ENCODE measurements at regions not wholly inside any gene's neighbourhood (a gene's known extent, or its start where the extent isn't known, plus 50 kb on each side); places are given as distances from the start of the nearest gene placed in this dataset.
A peak's percentile ranks its signal among the peaks of the same experiment; 100 is the strongest.

DNA sequence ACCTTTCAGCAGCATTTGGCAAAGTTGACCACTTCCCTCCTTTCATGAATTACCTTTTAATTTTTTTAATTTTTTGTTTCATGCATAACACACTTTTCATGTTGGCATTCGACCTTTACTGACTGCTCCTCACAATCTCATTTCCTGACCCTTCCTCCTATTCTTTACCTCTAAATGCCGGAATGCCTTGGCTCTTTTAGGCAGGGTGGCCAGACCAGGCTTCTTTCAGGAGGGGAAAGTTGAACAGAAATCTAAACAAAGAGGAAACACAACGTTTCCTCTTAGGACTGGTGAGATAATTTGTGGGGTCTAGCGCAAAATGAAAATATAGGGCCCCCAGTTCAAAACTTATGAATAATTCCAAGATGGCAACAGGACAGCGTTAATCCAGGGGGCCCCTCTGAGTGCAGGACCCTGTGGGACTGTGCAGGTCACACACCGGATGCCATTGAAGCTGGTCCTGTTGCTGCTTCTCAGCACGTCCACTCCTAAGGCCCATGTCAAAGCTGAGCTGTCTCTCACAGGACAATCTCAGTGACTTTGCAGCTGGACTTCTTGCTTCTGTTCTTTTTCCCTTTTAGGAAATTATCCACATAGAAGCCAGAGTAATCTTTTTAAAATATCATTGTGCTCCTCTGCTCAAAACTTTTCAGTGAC, 313.8 kb downstream of the HDGFL1 start:
- no peak for DNase-seq (ENCODE audit: low read depth)

DNA sequence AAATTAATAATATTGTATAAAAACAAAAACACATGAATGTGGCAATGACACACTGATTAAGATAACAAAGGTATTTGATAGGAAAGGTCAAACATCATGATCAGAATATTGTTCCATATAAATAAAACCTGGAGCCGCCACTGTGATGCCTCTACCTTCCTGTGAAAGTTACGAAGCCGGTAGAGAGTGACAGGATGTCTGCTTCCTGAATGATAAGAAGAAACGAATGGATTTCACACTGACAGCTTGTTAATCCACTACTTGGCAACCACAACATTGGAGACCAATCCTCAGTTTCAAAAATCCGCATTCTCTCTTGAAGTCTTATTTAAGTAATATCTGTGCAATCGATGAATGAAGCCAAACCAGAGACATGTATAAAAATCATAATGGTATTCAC, 315.1 kb downstream of the HDGFL1 start:
- DNase-seq (ENCODE audit: low read depth): no peak

DNA sequence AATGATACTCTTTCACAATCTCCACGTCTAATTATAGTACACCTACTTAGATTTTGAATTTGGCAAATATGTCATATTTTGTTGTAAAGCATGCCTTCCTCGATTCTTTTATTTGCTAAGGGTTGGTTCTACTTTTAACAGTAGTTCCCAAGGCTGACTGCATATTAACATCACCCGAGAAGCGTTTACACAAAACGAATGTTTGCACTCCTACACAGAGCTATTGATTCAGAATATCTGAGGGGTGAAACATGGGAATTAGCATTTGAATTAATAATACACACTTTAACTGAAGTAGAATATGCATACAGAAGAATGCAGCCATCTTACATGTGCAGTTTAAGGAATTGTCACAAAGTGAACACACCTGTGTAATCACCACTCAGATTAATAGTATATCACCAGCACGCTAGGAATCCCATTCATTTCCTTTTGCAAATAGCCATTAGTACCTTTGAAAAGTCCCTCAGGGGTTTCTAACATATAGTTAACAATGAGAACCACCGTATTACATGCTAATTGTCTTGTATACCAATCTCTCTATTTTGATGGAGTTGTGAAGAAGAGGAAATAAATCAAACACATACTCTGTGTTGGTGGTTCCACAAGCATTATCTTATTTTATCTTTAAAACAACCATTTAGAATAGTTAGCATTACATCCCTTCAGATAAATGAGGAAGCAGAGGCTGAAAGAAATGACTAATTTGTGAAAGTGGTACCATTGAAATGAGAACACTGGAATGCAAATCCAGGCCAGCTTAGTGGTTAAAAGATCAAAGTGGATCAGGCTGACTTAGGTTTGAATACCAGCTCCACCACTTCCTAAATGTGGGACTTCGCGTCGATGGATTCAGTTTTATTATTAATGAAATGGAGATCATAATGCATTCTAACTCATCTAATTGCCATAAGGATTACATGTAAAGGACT, 317.6 kb downstream of the HDGFL1 start:
- DNase-seq (ENCODE audit: low read depth): peak; percentile 87

DNA sequence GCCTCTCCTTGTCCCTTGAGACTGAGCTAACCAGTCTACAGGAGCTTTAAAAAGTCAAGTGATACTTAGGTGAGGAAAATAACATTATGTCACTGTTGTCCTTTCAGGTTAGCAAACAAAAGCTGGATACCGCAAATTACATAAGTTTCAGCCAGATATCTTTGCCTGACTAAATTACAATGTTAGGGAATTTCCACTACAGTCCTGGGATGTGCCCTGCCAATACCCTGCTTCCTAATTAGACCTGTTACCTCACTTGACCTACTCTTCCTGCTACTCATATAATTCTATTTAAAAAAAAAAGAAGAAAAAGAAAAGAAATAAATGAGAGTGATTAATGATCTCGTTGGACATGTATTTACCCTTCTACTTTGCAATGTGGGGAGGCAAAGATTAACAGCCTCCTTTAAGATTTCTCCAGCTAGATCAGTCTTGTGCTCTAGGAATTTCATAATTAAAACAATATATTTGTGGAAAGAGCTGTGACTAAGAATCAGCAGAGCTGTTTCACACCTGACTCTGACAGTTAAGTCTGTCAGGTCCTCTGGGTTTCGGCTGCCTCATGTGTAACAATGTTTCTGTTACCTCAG, 318.9 kb downstream of the HDGFL1 start:
- no peak for DNase-seq (ENCODE audit: low read depth)

DNA sequence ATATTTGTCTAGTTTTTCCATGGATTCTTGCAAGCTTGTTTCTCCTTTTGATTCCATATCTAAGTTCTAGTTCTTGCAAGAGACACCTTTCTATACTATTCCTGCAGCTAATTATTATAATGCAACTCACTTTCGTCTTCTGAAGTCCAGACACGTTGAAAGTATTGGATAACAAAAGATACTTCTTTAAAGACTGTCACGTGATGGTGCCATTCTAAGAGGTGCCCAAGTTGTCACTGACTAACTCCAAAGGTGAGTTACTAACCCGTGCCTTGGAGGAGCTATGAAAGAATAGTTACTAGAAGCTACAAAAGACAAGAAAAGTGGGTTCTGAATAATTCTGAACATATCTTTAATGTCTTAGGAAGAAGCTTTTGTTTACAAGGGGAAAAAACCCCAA, 322.6 kb downstream of the HDGFL1 start:
- DNase-seq (ENCODE audit: low read depth): no peak

DNA sequence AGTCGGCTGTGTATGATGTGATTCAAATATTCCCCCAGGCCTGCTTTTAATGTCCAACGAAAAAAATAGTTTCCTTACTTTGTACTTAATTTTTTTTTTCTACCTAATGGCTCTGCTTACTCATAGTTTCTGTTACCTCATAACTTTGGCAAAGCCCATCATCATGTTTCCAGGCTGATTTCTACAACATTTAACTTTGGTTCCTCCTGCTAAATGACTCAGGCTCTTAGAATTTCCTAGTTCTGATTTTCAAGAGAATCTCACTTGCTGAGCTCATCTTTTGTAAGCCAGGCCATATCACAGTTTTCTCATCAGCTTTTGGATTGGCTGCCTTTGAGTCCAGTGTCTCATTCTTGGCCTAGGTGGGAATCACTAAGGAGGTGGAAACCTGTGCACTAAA, 323.1 kb downstream of the HDGFL1 start:
- DNase-seq (ENCODE audit: low read depth): peak; percentile 98

DNA sequence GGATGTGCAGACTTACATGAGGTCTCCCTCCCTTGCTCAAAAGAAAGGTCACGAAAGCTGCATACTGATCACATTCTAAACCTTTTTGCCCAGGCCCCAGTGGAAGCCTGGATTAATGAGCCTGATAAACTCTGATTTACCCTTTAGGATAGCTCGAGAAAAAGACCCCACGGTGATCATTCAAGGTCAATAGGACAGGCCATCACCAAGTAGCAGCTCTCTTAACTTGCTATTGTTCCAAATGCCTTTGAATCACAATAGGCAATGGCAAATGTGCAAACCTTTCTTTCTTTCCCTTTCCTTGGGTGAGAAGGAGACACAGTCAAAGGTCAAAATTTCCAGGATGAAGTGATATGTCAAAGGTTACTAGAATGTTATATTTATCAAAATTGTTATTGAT, 327.3 kb downstream of the HDGFL1 start:
- DNase-seq (ENCODE audit: low read depth): no peak

DNA sequence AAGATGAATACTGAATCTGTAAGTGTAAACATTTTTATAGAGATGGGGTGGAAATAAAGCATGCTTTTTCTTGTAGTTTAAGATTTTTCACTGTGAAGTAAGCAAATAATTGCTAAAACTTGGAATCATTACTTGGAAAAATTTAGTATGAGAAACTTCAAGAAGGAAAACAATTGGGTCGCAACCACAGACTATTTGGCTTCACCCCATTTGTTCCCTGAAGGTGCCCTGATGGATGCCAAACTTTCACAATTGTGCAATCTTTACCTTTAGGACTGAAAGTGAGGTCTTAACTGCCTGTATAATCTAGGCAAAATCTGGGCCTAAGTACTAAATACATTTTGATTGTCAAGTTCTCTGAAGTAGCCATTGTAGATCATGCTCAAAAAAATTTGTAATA, 330.1 kb downstream of the HDGFL1 start:
- no peak for DNase-seq (ENCODE audit: low read depth)

DNA sequence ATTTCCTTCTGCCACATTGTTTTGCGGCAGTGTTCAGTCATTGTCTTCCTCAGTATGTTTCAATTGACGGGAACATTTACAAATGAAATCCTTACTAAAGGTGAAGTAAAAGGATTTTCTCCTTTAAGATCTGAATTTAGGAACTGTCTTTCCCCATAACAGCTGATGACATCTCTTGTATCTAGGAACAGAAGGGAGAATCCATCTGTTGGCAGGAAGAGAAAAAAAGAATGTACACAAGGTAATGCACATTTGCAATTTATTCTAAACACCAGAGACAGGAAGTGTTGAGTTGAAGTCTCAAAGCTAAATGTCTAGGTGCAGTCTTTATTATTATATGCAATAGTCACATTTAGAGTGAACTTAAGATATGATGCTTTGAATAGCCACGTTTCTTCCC, 334.5 kb downstream of the HDGFL1 start:
- no peak for DNase-seq (ENCODE audit: low read depth)

DNA sequence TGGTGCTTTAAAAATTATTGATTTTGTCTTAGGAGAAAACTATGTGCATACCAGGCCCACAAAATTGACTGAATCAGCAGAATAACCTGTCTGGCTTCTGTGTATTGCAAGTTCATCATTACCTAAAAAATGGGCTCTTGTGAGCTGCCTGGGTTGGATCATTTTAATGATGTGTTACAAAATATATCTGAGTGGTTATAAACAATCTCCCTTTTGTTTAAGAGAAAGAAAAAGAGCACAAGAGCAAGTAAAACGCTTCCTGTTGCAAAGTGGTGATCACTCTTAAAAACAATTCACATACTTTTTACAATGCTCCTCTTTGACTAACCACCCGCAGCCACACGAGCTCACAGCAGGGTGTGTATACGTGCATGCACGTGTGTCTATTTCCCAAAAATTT, 335.1 kb downstream of the HDGFL1 start:
- no peak for DNase-seq (ENCODE audit: low read depth)

DNA sequence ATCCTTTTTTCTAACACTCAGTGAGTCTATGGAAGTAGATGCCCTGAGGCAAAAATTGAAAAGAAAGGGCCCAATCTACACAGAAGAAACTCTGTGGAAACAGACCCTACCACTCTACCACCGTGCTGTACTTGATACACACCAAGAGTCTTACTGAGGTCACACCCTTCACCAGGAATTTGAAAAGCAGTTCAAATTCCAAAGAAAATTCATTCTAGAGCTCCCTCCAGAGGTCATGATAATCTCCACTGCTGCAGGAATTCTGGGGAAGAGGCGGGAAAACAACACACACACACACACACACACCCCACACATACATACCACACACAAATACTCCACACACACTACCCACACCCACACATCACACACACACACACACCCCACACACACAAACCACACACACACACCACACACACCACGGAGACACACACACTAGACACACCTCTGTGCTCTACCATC, 336.8 kb downstream of the HDGFL1 start:
- peak; percentile 57 for DNase-seq (ENCODE audit: low read depth)

DNA sequence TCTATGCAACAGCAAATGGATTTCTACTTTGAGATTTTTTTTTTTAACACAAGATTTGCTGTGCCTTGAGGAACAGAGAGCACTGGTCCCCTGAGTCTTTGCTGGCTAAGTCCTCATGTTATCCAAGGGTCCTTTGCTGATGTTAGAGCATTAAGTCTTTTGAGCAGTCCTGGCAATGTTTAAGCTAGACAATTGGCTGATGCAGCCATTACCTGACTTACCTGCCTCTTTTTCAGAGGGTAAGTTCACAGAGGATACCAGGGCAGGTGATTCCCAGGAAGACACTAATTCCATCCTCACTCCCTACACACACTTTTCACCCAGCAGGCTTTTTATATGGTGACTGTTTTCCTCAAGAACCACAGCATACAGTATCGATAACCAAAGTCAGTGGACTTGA, 337.7 kb downstream of the HDGFL1 start:
- DNase-seq (ENCODE audit: low read depth): no peak

DNA sequence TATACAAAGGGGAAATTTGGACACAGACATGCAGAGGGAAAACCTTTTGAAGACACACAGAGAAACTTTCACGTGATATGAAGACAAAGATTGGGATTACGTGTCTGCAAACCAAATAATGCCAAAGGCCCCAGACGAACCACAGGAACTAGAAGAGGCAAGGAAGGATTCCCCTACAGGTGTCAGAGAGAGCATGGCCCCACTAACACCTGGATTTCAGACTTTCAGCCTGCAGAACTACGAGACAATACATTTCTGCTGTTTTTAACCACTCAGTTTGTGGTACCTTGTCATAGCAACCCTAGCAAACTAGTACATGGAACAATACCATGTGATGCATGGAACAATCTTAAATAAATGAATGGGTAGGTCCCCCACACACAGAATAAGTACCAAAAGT, 341.0 kb downstream of the HDGFL1 start:
- no peak for DNase-seq (ENCODE audit: low read depth)

DNA sequence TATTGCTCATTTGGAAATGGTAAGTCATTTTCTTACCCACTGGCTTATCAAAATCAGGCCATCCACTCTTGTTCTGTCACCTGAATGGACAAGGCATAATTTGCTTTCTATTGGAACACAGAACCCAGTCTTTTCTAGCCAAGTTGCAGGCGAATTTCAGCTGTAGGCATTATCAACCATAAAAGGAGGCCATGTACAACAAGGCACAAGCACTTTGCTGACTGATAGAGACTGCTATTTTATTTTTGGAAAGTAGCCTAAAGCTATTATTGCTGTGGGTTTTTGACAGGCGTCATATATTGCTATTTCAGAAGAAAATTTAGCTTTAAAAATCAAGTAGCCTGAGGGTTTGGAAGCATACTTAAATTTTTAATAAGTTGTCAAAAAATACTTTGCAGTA, 344.2 kb downstream of the HDGFL1 start:
- no peak for DNase-seq (ENCODE audit: low read depth)

DNA sequence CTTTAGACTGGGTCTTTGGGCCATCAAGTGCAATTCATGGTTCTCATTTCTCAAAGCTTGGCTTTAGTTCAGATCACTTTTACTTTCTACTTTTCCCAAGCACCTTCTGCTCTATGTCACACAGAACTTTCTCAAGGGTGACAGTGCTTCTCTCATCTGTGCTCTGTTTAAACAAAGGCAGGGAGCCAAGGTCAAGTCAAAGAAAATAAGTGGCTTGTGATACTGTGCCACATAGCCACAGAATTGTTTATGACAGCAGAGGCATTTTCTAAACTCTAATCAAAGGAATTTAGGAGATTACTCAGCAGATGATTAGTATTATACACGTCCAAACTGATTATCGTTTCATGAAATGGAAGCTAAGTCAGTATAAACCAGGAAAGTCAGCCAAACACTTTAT, 348.0 kb downstream of the HDGFL1 start:
- DNase-seq (ENCODE audit: low read depth): no peak

DNA sequence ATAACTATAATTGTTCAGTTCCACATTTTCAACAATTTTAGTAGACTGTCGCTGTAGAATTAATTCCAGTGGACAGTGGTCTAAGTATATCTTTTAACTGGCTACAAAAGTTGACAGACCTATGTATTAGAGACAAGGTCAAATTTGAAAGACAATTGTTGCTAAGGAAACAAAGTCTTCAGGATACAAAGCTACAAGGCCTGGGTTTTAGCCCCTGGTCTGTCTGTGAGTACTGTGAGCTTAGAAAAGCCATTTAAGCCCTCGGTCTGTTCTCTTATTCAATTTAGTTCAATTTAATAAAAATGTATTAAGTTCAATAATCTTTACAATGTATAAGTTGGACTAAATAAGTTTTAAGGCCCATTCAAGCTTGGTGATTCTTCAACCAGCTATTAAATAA, 352.5 kb downstream of the HDGFL1 start:
- no peak for DNase-seq (ENCODE audit: low read depth)

DNA sequence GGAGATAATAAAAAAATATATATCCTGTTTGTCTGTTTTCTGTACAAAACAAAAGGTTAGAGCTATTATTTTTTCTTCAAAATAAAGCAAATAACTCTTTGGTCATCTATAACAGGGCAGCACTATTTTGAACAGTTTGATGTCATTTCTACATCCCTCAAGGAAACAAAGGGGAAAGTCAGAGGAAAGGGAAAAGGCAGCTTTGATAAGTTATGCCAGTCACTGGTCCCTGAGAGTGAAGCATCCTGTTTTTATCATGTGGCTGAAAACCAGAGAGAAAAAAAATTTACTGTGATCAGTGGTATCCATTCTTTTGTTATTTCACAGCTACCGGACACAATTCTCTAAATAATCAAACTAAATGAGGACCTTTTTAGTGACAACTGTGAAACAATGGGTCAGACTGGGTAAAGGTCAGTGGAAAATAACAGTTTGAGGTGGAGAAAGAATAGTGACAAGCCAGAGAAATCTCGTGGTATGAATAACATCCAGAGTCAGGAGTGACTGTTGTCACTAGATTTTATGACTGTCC, 356.0 kb downstream of the HDGFL1 start:
- no peak for DNase-seq (ENCODE audit: low read depth)

DNA sequence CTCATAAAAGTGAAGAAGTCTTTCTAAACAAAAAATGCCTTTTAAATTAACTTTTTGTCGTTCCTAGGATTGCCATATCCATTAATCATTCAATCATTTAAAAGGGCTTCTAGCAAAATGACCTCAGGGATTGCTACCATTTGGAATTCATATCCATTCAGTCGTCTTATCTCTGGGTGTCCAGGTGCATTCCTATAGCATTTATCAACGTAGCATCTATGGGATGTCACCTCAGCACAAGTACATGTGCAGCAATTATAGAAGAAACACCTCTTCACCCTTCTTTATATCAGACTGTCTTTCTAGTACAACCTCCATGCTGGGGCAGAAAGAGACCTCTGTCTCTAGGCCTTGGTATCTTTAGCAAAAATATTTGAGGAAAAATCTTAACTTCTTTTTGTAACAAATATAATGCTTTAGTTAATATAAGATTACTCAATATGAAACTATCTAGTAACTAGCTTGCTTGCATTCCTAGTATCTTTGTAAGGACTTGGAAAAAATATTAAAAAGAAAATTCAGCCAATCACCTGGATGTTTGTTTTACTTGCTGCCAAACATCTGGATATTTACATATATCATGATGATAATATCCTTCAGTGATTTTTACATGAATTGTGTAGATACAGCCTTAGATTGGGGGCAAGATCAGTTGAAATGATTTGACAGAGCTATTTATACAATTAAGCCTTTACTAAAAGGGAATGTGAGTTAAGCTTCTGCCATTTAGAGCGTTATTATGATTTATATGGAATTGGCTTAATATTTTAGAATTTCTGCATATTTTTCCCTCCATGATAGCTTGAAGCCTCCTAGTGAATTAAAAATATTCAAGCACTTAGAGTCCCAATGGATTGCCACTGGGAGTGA, 356.8 kb downstream of the HDGFL1 start:
- no peak for DNase-seq (ENCODE audit: low read depth)

DNA sequence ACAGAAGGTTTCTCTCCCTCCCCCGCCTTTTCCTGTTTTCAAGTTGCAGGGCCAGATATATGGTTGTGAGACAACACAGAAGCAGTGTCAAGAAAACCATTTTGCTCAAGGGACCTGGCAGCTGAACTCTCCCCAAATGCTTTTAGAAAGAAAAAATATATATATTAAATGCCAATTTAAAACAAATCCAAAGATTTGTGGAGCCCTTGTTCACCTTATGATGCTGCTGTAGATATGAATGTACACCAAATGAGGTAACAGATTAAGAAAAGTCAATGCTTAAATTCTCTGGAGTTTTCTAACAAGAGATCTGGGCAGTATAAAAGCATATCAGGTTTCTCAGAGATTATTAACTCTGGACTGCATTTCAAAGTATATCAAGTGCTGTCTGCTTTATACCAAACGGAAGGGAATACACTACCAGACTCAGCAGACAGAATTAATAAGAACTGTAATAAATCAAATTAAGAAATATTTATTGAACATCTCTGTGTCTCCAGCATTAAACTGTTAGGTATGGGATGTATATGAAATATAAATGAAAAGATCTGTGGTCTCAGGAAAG, 357.5 kb downstream of the HDGFL1 start:
- no peak for DNase-seq (ENCODE audit: low read depth)

DNA sequence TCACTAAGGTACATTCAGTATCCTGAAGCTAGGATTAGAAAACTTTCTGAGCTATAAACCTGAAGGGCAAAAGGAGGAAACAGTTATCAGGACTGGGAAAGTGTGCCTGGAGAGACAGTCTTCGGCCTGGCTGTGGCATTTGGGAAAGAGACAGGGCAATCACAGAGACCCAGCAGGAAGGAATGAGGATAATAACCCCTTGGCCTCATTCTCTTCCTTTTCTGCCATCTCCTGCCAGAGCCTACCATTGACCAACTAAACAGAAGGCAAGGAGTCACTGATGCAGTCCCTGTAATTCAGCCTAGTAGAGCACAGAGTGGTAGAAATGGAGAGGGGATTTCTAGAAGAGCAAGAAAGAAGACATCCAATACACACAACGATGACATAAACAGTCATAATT, 359.4 kb downstream of the HDGFL1 start:
- no peak for DNase-seq (ENCODE audit: low read depth)

DNA sequence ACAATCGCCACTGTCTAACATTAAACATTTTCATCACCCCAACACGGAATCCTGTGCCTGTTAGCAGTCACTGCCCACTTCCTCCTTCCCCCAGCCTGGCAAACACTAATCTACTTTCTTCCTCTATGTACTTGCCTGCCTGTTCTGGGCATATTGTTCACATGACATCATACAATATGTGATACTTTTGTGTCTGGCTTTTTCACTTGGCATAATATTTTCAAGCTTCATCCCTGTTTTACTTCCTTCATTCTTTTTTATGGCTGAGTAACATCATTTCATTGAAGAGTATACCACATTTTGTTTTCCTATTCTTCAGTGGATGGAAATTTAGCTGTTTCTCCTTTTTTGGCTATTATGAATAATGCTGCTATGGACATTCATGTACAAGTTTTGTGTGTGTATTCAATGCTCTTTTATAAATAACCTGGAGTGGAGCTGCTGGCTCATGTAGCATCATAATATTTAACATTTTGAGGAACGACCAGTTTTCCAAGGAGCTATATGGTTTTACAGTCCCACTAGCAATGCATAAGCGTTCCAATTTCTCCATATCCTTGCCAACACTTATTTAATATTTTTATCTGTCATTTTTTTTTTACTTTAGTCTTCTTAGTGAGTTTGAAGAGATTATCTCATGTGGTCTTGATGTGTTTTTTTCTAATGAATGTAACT, 360.1 kb downstream of the HDGFL1 start:
- DNase-seq (ENCODE audit: low read depth): no peak
